Fibroblast of villous mesenchyme (primary cell): ENCODE measurements at regions not wholly inside any gene's neighbourhood (a gene's known extent, or its start where the extent isn't known, plus 50 kb on each side); places are given as distances from the start of the nearest gene placed in this dataset.

Source experiments
- DNase-seq: peaks from one replicate; pipeline ENCODE4 v3.0.0-alpha.2; 2010; ENCODE audit warnings: low read depth
- H3K4me3 ChIP-seq: 2 replicates; pipeline ENCODE4 v1.5.1; 2011; ENCODE audit warnings: low read depth, mild to moderate bottlenecking, low read length
- CTCF ChIP-seq: IDR thresholded peaks from 2 replicates; pipeline ENCODE4 v1.5.1; 2012; ENCODE audit warnings: low read depth, mild to moderate bottlenecking, low read length; ENCODE audit not compliant: insufficient read depth

DNA sequence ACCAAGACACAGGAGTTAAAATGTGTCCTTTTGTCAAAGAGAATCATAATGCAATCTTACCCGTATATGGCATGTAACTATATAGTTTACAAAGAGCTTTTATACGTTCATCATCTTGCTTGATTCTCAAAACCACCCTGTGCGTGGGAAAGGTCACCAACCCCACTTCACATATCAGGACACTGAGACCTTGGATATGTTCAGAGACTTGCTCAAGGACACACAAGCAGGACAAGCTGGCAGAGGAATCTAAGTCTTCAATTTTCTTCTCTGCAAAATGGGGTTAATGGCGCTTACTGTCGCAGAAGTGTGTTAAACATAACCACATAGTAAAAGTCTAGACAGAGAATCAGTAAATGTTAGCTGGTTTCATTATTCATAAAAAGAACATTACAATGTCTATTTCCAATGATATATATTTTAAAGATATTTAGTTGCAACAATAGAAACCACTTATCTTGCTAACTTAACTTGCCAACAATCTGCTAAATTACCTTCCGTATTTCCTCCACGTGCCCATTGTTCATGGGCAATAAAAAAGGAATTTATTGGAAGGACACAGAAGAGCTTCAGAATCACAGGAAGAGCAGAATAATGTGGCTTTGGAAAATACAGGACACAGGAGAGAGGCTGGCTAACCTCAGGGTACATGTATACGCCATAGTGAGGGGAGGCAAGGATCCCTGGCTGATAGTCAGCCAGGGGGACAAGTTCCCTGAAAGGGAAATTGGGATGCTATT lies 64.6 kb upstream of the TAPT1 start:
- no peak for TF ChIP-seq CTCF
- no peak for DNase-seq
- H3K4me3 ChIP-seq, result no peak overlapping the region

DNA sequence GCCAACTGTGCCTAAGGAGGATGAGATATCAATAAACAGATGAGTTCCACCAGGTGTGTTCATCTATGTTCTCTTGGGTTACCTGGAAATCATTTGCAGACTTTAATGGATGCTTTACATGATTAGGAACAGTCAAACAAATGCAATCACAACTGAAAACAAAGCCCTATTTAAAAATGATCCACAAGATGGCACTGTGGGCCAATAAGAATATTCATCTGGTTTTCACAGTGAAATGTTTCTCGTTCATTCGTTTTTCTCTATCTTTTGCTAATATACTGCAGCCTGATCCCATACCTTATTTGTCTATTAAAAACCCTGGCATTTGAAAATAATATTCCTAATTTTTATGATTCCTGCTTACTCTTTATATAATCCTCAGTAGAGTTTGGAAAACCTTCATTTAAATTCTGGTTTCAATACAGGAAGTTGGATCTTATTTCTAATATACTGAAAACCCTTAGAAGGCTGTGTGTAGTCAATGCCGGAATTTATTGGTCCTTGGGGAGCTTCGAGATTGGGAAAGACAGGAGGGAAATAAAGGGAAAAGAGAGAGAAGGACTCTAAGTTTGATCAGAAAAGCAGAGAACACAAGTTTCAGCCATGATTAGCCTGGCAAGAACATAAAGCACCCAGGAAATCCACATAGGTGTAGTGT lies 63.8 kb upstream of the TAPT1 start:
- TF ChIP-seq CTCF, result peak; percentile 60
- H3K4me3 ChIP-seq, result no peak overlapping the region
- peak; percentile 42 for DNase-seq

- no peak for TF ChIP-seq CTCF
- H3K4me3 ChIP-seq, result no peak overlapping the region
- no peak for DNase-seq
Measured at GRCh38 chr4:16284050-16284449, 57.8 kb upstream of the TAPT1 start.

DNA sequence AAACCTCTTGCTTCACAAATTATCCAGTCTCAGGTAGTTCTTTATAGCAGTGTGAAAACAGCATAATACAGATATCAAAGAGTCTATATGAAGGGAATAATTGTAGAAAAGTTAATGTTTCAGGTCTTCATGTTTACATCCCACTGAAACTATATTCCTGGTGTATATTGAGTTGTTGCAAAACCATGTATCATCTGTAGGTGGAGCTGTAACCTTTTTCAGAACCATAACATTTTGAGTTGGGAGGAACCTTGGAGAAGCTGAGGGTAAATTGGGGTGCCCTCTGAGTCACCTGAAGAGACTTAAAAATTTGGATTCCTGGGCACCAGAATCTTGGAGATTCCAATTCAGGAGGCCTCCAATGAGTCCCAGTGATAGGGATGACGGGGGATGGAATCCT lies 51.9 kb upstream of the TAPT1 start:
- peak; percentile 41 for TF ChIP-seq CTCF
- no peak for DNase-seq
- no peak overlapping the region for H3K4me3 ChIP-seq
